ENCODE measurements at regions not wholly inside any gene's neighbourhood (a gene's known extent, or its start where the extent isn't known, plus 50 kb on each side); places are given as distances from the start of the nearest gene placed in this dataset.

DNA sequence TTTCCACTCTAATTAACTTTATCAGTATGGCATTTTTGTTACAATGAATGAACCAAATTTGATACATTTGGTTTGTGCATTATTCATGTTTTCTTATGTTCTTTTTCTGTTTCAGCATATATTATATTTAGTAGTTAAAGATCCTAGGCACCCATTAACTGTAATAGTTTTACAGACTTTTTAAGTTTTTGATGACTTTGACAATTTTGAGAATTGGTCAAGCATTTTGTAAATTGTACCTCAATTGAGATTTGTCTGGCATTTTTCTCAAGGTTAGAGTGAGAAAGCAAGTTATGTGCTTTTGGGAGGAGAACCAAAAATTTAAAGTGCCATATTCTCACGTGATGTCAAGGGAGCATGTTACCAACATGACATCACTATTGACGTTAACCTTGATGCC lies 1019.2 kb downstream of the CDH11 start:
- DNase-seq (ENCODE audit: low spot score) (no peak), ATAC-seq (ENCODE audit: low FRiP score) (no peak)
- no peak for TF ChIP-seq CTCF (IDR thresholded peaks at IDR 0.05)

- DNase-seq (ENCODE audit: low spot score) (no peak), ATAC-seq (ENCODE audit: low FRiP score) (no peak)
- TF ChIP-seq CTCF (IDR thresholded peaks at IDR 0.05), result no peak
Measured at GRCh38 chr16:64098451-64098850, 1023.4 kb downstream of the CDH11 start.

- DNase-seq (ENCODE audit: low spot score), result no peak
Measured at GRCh38 chr16:64096689-64097088, 1025.2 kb downstream of the CDH11 start.

DNA sequence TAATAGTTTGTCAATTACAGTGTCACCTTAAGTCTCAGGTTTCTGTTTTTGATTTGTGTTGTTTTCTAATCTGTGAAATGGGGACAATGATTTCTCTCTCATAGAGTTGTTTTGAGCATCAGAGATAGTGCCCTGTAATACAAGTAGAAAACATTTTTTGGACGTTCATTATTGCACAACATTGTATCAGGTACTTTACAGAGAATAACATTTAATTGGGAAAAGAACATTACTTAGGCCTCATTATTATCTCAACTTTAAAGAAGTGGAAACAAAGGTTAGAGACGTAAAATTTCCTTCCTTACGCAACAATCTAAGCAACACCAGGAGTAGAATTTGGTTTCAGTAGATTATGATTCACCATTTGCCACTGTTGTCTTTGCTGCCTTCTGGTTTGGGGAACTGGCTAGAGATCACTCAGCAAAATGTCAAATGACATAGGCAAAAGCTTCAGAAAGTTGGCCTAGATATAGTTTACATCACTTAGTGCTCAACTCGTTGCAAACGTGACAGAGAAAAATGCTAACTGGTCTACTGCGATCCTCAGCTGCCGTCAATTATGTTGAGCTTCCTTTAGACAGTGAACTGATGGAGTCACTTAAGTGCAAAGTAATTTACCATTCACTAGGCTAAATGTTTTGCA lies 1026.8 kb downstream of the CDH11 start:
- DNase-seq (ENCODE audit: low spot score) (no peak), ATAC-seq (ENCODE audit: low FRiP score) (no peak)

More at GRCh38 chr16:64096689-64097088, 1025.2 kb downstream of the CDH11 start:
- ATAC-seq (ENCODE audit: low FRiP score), result no peak
- TF ChIP-seq CTCF (IDR thresholded peaks at IDR 0.05), result no peak

DNA sequence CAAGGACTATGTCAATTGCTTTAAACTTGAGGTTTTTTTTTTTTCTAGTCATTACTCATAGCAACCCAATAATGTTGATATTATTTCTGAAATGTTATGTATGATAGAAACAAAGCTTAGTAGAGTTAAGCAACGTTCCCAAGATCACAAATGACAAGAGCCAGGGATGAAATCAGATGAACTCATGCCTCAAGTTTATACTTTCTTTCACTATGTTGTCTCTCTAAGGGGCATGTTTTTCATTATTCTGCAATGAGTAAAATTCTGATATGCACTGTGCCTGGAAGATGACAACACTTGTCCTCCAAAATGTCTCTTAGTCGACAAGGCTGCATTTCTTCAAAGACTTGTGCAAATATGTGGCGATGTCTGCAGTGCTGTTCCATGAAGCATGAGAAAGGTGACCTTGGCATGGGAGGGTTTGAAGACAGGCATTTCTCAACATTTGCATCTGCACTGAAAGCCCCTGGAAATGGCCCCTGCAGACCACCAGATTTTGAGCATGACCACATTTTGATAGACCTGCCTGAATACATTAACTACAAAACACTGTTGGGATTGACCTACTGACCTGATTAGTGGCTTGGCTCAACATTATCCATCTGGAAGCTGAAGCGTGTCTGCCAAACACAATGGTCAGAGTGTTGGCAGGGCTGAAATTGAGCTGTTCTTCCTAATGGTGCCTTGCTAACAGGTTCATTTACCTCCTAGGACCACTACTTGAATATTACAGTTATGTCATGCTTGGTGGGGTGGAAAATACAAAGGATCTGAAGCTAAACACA lies 1027.5 kb downstream of the CDH11 start:
- DNase-seq (ENCODE audit: low spot score), result no peak
- ATAC-seq (ENCODE audit: low FRiP score), result no peak
- TF ChIP-seq CTCF (IDR thresholded peaks at IDR 0.05), result no peak

More for the DNA sequence above, 1026.8 kb downstream of the CDH11 start:
- no peak for TF ChIP-seq CTCF (IDR thresholded peaks at IDR 0.05)

DNA sequence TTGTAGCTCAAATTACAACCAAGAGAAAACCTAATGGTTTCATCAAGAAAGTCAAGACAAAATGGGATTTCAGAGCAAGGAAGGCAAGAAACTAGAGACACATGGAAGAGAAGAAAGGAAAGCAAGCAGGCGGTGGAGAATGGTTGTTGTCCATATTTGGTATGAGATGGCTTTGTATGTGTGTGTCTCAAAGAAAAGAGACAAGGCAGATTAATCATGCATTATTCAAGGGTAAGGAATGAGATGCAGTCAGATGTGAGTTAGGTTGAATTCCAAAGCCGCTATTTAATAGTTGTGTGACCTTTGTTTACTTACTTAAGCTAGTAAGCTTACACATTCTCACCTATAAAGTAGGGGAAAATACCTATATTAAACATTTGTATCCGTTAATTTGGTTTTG lies 1029.6 kb downstream of the CDH11 start:
- no peak for ATAC-seq (ENCODE audit: low FRiP score)
- TF ChIP-seq CTCF (IDR thresholded peaks at IDR 0.05), result no peak
- no peak for DNase-seq (ENCODE audit: low spot score)

DNA sequence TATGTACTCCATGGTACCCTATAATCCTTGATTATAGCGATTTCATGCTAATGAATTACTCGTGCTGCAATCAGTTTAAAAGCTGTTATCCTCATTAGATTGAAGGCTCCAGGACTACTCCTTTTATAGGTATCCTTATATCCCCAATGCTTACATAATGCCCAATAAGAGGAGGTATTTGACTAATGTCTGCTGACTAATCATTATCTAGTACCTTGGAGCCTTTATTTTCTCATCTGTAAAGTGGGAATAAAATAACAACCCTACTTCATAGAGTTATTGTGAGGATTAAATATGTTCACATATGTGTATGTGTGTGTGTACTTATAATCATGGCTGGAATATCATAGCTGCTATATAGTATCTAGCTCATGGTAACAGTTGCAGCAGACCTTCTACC lies 1031.5 kb downstream of the CDH11 start:
- TF ChIP-seq CTCF (IDR thresholded peaks at IDR 0.05), result no peak
- DNase-seq (ENCODE audit: low spot score) (no peak), ATAC-seq (ENCODE audit: low FRiP score) (no peak)

Data from omental fat pad (tissue), 3 donors.